Naive thymus-derived CD8-positive, alpha-beta T cell (primary cell): ENCODE measurements at regions not wholly inside any gene's neighbourhood (a gene's known extent, or its start where the extent isn't known, plus 50 kb on each side); places are given as distances from the start of the nearest gene placed in this dataset.
"Not testable (repeated sequence)": the region's sequence is repeated elsewhere in the genome, so short reads cannot be mapped to it uniquely, and the experiment has no call there.

Experiments used
- ATAC-seq, 2 donors: fragments of 150-1000 bp; cut with Tn5 transposase in 1 of 2; sonication (Bioruptor Pico), chemical (Tn5 transposase) in 1 of 2; 1 replicate in 1 of 2; 2 replicates in 1 of 2; pipeline ENCODE4 v1.10.0; 2021; ENCODE audit warnings: mild to moderate bottlenecking in 2 of 2, moderate library complexity in 2 of 2
- POLR2A ChIA-PET: fragments of 350-600 bp; sonication (Branson Sonifier 250); formaldehyde crosslinking; loops from one replicate; lab custom pipeline; 2021; ENCODE audit warnings: antibody characterized with exemption; lab: Charles Lee
- DNase-seq, 10 donors: peaks; one replicate each; pipeline versions ENCODE4 v3.0.0 to v3.0.0-alpha.2; 2020 to 2022
- H3K27ac Mint-ChIP-seq, 10 donors: one replicate each; pipeline ENCODE4 v1.8.0; 2020 to 2022; ENCODE audit warnings: mild to moderate bottlenecking in 10 of 10, mixed read lengths in 10 of 10, moderate library complexity in 4 of 10, inconsistent platforms in 1 of 10
- H3K27me3 Mint-ChIP-seq, 5 donors: one replicate each; pipeline ENCODE4 v1.8.0; 2021 to 2022; ENCODE audit warnings: mixed read lengths in 5 of 5
- H3K36me3 Mint-ChIP-seq, 3 donors: one replicate each; pipeline ENCODE4 v1.8.0; 2020 to 2022; ENCODE audit warnings: mixed read lengths in 3 of 3, mild to moderate bottlenecking in 2 of 3, inconsistent platforms in 1 of 3
- H3K4me1 Mint-ChIP-seq, 4 donors: one replicate each; pipeline ENCODE4 v1.8.0; 2021 to 2022; ENCODE audit warnings: mixed read lengths in 4 of 4
- H3K4me3 Mint-ChIP-seq, 10 donors: one replicate each; pipeline ENCODE4 v1.8.0; 2020 to 2022; ENCODE audit warnings: mild to moderate bottlenecking in 10 of 10, mixed read lengths in 10 of 10, moderate library complexity in 6 of 10, inconsistent platforms in 1 of 10
- H3K9me3 Mint-ChIP-seq, 9 donors: one replicate each; pipeline ENCODE4 v1.8.0; 2020 to 2022; ENCODE audit warnings: mixed read lengths in 9 of 9, mild to moderate bottlenecking in 3 of 9, inconsistent platforms in 1 of 9, moderate library complexity in 1 of 9

- no peak for DNase-seq
- H3K36me3 Mint-ChIP-seq = no peaks in the 10 kb centered on the region
- peaks cover 0 to 14% (median 0%) of the 10 kb centered on the region in 9 donors for H3K9me3 Mint-ChIP-seq
- no peak for ATAC-seq
- H3K4me1 Mint-ChIP-seq = no peaks in the 10 kb centered on the region
- H3K27me3 Mint-ChIP-seq = peaks cover 5 to 46% (median 16%) of the 10 kb centered on the region in 5 donors
- POLR2A ChIA-PET = no interaction called here
- no peak overlapping the region for H3K4me3 Mint-ChIP-seq
- no peak overlapping the region for H3K27ac Mint-ChIP-seq
Observed at GRCh38 chr4:138644322-138644721, 371.3 kb upstream of the NOCT start.

DNA sequence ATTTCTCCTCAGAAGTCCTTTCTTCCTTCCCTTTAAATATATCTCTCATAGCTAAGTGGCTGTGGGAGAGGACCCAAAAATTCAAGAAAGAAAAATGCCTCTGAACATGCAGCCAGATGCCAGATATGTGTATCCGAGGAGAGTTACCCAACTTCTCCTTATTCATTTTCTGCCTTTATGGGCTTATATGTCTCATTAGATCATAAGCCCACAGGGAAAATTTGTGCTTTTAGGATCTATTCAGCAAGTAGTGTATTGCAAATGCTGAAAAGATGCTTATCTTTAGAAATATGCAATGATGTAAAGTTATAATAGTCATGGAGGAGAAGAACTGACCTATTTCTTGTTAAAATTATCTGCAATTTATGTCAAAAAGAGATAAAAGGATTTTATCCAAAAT, 371.8 kb upstream of the NOCT start:
- peaks cover 0 to 14% (median 0%) of the 10 kb centered on the region in 9 donors for H3K9me3 Mint-ChIP-seq
- POLR2A ChIA-PET = no interaction called here
- ATAC-seq = no peak
- no peak overlapping the region for H3K4me3 Mint-ChIP-seq
- peaks cover 5 to 46% (median 14%) of the 10 kb centered on the region in 5 donors for H3K27me3 Mint-ChIP-seq
- DNase-seq = no peak
- H3K36me3 Mint-ChIP-seq = no peaks in the 10 kb centered on the region
- H3K4me1 Mint-ChIP-seq = no peaks in the 10 kb centered on the region
- H3K27ac Mint-ChIP-seq = no peak overlapping the region

DNA sequence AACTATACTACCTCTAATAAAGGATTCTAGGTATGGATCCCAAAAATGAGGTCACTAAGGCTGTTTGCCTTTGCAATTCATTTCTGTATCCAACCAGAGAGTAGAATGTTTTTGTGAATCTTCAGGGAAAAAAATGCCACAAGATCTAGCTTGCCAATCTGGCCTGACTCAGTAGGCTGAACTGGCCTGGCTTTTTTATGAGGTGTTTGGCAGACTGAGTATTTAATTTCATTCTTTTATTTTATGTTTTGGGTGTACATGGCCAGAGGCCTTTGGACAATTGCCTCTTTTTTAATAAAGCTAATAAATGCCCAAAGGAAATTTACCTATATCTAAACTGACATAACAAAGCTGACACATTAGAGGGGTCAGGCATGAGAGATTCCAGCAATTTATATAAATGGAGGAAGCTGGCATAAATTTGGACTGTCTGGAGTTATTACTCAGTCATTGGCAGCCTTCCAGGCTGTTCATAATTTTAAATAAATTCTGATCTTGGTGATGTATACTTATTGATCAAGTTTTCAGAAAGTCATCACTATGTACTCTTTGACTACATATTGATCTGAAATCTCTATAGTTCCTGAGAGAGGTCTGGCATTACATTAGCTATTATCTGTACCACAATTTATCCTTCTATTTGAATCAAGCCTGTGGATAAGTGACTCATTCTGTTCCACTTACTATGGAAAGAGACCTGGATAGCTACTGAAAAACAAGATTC, 376.4 kb upstream of the NOCT start:
- no peak overlapping the region for H3K27ac Mint-ChIP-seq
- POLR2A ChIA-PET = no interaction called here
- H3K36me3 Mint-ChIP-seq = no peaks in the 10 kb centered on the region
- H3K4me1 Mint-ChIP-seq = no peaks in the 10 kb centered on the region
- peaks cover 4 to 23% (median 8%) of the 10 kb centered on the region in 5 donors for H3K27me3 Mint-ChIP-seq
- no peak overlapping the region for H3K4me3 Mint-ChIP-seq
- peaks cover 0 to 14% (median 0%) of the 10 kb centered on the region in 9 donors for H3K9me3 Mint-ChIP-seq
- ATAC-seq (no peak), DNase-seq (no peak)

- Mint-ChIP-seq H3K27me3 (peaks cover 4 to 24% (median 8%) of the 10 kb centered on the region in 5 donors), H3K36me3 (no peaks in the 10 kb centered on the region), H3K4me3 (no peak overlapping the region), H3K27ac (no peak overlapping the region), H3K4me1 (no peaks in the 10 kb centered on the region), H3K9me3 (peaks cover 0 to 22% (median 2%) of the 10 kb centered on the region in 9 donors)
- POLR2A ChIA-PET = no interaction called here
- DNase-seq = no peak
- ATAC-seq = no peak
Observed at GRCh38 chr4:138636781-138637180, 378.8 kb upstream of the NOCT start.

GRCh38 chr4:138634915-138635314, 380.7 kb upstream of the NOCT start:
- H3K36me3 Mint-ChIP-seq = no peaks in the 10 kb centered on the region
- H3K27me3 Mint-ChIP-seq = peaks cover 0 to 14% (median 3%) of the 10 kb centered on the region in 5 donors
- H3K4me1 Mint-ChIP-seq = no peaks in the 10 kb centered on the region
- DNase-seq (no peak), ATAC-seq (no peak)
- no peak overlapping the region for H3K4me3 Mint-ChIP-seq
- H3K9me3 Mint-ChIP-seq = peaks cover 0 to 10% (median 2%) of the 10 kb centered on the region in 9 donors
- POLR2A ChIA-PET = no interaction called here
- no peak overlapping the region for H3K27ac Mint-ChIP-seq

GRCh38 chr4:138633580-138633904, 382.0 kb upstream of the NOCT start:
- Mint-ChIP-seq H3K4me1 (no peaks in the 10 kb centered on the region), H3K9me3 (peaks cover 0 to 10% (median 2%) of the 10 kb centered on the region in 9 donors)
- POLR2A ChIA-PET = no interaction called here

DNA sequence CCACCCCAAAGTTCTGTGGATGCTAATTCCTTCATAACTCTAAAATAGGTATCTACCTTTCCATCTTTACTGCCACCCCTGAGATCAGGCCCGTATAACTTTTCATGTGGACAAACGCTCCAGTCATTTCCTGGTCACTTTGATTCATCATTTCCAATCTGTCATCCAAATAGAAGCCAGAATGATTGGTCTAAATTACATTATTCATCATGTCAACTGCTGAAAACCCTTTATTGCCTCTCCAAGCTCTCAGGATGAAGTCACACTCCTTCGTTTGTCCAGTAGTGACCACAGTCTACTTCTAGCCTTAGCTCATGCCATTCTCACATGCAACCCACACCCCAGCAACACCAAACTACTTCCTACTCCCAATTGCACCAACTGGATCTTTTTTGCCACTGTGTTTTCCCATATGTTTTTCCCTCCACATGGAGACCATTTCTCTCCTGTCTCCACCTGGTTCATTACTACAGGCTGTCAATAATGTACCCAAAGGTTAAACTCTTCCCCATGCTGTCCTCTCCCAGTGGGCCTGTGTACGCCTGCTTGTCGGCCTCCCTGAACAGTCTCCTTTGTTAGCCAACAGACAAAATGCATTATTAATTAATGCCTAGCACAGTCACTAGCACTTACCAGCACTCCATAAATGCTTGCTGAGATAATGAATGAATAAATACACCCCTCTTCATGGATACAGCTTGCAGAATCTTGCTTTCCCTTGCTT, 382.6 kb upstream of the NOCT start:
- peaks cover 0 to 14% (median 3%) of the 10 kb centered on the region in 5 donors for H3K27me3 Mint-ChIP-seq
- POLR2A ChIA-PET = no interaction called here
- no peak overlapping the region for H3K27ac Mint-ChIP-seq
- DNase-seq = no peak
- no peak for ATAC-seq
- H3K9me3 Mint-ChIP-seq = peaks cover 0 to 10% (median 2%) of the 10 kb centered on the region in 9 donors
- no peak overlapping the region for H3K4me3 Mint-ChIP-seq
- H3K36me3 Mint-ChIP-seq = no peaks in the 10 kb centered on the region
- no peaks in the 10 kb centered on the region for H3K4me1 Mint-ChIP-seq

More at GRCh38 chr4:138633580-138633904, 382.0 kb upstream of the NOCT start:
- Mint-ChIP-seq H3K27ac (no peak overlapping the region), H3K36me3 (no peaks in the 10 kb centered on the region), H3K4me3 (no peak overlapping the region), H3K27me3 (peaks cover 0 to 14% (median 3%) of the 10 kb centered on the region in 5 donors)
- DNase-seq = no peak
- ATAC-seq = no peak

DNA sequence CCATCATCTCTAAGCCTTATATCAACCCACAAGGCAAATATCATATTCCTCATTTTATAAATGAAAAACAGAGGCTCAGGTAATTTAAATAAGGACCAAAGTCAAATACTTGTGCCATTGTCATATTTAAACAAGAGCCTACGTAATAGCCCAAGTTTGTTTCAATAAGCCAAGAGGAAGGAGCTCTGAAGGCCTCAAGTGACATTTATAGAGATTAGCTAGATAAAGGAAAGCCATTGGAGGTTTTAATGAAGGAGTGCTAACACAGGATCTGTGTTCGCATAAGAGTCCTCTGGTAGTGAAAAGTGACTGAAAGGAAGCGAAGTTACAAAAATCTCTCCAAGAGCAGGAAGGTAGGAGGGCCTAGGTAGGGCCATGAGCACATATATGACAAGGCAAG, 384.9 kb upstream of the NOCT start:
- DNase-seq = no peak
- H3K9me3 Mint-ChIP-seq = peaks cover 0 to 10% (median 2%) of the 10 kb centered on the region in 9 donors
- no peaks in the 10 kb centered on the region for H3K4me1 Mint-ChIP-seq
- no peak overlapping the region for H3K4me3 Mint-ChIP-seq
- no peak overlapping the region for H3K27ac Mint-ChIP-seq
- POLR2A ChIA-PET = no interaction called here
- ATAC-seq = no peak
- peaks cover 0 to 14% (median 3%) of the 10 kb centered on the region in 5 donors for H3K27me3 Mint-ChIP-seq
- H3K36me3 Mint-ChIP-seq = no peaks in the 10 kb centered on the region

GRCh38 chr4:138629669-138630068, 385.9 kb upstream of the NOCT start:
- peaks cover 0 to 10% (median 2%) of the 10 kb centered on the region in 9 donors for H3K9me3 Mint-ChIP-seq
- no peak overlapping the region for H3K27ac Mint-ChIP-seq
- DNase-seq (no peak), ATAC-seq (no peak)
- no peak overlapping the region for H3K4me3 Mint-ChIP-seq
- H3K4me1 Mint-ChIP-seq = no peaks in the 10 kb centered on the region
- peaks cover 0 to 8% (median 0%) of the 10 kb centered on the region in 5 donors for H3K27me3 Mint-ChIP-seq
- H3K36me3 Mint-ChIP-seq = no peaks in the 10 kb centered on the region
- POLR2A ChIA-PET = no interaction called here

DNA sequence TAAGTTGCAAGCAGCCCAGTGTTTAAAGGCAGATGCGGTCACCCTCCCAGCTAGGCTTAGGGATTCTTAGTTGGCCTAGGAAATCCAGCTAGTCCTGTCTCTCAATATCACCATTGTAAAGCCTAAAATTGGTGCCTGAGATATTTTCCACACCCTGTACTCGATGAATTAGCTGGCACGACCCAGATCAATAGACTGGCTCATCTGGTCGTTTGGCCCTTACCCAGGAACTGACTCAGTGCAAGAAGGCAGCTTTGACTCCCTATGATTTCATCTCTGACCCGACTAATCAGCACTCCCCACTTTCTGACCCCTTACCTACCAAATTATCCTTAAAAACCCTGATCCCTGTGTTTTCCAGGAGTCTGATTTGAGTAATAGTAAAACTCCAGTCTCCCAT, 384.9 kb upstream of the SLC7A11 start:
- H3K4me3 Mint-ChIP-seq = no peak overlapping the region
- ATAC-seq (no peak), DNase-seq (no peak)
- no peaks in the 10 kb centered on the region for H3K4me1 Mint-ChIP-seq
- H3K9me3 Mint-ChIP-seq = peaks cover 0 to 13% (median 0%) of the 10 kb centered on the region in 9 donors
- no peak overlapping the region for H3K27ac Mint-ChIP-seq
- H3K36me3 Mint-ChIP-seq = no peaks in the 10 kb centered on the region
- peaks cover 0 to 4% (median 0%) of the 10 kb centered on the region in 5 donors for H3K27me3 Mint-ChIP-seq
- POLR2A ChIA-PET = no interaction called here

DNA sequence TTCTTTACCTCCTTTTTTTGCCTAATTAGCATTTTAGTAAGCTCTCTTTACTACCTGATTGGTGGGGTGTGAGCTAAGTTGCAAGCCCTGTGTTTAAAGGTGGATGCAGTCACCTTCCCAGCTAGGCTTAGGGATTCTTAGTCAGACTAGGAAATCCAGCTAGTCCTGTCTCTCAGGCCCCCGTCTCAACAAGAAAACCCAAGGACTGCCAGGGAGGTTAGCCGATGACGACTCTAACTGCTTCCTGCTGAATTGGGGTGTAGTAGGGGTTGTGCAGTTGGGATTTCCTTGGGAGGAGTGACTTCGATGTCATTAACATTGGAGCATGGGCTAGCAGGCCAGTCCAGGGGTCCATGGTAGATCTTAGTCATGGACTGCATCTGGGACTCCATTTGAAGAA, 380.2 kb upstream of the SLC7A11 start:
- ATAC-seq, H3K4me1 Mint-ChIP-seq, H3K36me3 Mint-ChIP-seq, H3K27me3 Mint-ChIP-seq, H3K27ac Mint-ChIP-seq, H3K4me3 Mint-ChIP-seq, POLR2A ChIA-PET, DNase-seq: not testable (repeated sequence)
- H3K9me3 Mint-ChIP-seq = peaks cover 5 to 21% (median 13%) of the 10 kb centered on the region in 9 donors

DNA sequence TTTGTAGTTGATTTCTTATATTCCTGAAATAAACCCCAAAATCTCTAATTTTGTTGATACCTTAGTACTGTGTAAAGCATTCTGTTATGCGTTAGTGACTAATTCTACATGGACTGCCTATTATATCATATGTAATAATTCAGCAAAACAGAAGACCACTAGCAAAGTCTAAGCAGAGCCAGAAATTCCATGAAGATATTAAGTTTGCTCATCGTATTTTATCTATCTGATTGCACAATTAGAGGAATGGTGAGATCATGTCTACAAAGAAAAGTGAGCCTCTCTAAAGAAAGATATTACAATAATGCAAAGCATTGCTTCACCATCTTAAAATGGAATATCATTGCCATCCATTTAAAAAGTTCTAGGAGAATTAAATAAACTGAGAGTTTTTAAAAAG, 374.6 kb upstream of the SLC7A11 start:
- POLR2A ChIA-PET = no interaction called here
- ATAC-seq (no peak), DNase-seq (no peak)
- no peak overlapping the region for H3K27ac Mint-ChIP-seq
- no peaks in the 10 kb centered on the region for H3K4me1 Mint-ChIP-seq
- peaks cover 0 to 8% (median 0%) of the 10 kb centered on the region in 3 donors for H3K36me3 Mint-ChIP-seq
- no peak overlapping the region for H3K4me3 Mint-ChIP-seq
- H3K27me3 Mint-ChIP-seq = peaks cover 0 to 7% (median 2%) of the 10 kb centered on the region in 5 donors
- peaks cover 0 to 19% (median 13%) of the 10 kb centered on the region in 9 donors for H3K9me3 Mint-ChIP-seq

DNA sequence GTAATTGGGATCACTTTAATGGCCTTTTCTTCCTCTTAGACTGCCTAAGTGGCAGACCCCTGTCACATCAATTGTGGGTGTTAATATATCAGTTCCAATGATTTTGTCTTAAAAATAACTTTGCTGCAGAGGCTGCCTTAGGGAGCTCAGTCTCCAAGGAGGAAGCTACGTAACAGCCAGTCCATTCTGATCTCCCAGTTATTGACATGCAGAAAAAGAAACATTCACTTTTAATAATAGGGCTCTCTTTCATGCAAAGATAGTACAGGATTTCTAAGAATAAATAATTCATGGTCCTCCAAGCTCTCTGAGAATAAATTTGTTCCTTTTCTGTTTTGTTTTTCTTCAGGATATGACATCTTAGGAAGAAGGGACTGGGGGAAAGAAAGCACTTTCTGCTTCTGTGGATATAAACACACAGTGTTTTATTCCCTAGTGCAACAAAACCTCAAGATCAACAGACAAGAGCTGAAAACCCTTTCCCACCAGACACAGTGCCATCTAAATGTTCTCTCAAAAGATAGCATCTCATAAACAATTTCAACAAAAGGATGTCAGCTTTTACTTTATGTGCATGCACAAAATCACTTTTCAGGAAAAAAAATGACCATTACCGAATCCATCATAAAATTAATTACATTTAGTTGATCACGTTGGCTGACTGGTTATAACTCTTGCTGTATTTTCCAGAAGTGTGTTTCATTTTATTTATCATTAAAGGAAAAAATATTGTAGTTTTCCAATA, 372.4 kb upstream of the SLC7A11 start:
- DNase-seq (no peak), ATAC-seq (no peak)
- no peaks in the 10 kb centered on the region for H3K4me1 Mint-ChIP-seq
- H3K27ac Mint-ChIP-seq = no peak overlapping the region
- POLR2A ChIA-PET = no interaction called here
- H3K27me3 Mint-ChIP-seq = peaks cover 0 to 7% (median 2%) of the 10 kb centered on the region in 5 donors
- H3K36me3 Mint-ChIP-seq = peaks cover 0 to 8% (median 0%) of the 10 kb centered on the region in 3 donors
- H3K4me3 Mint-ChIP-seq = no peak overlapping the region
- H3K9me3 Mint-ChIP-seq = peaks cover 0 to 12% (median 7%) of the 10 kb centered on the region in 9 donors
